H9 (cell line): ENCODE measurements at regions not wholly inside any gene's neighbourhood (a gene's known extent, or its start where the extent isn't known, plus 50 kb on each side); places are given as distances from the start of the nearest gene placed in this dataset.
"Not testable (repeated sequence)": the region's sequence is repeated elsewhere in the genome, so short reads cannot be mapped to it uniquely, and the experiment has no call there.

Experiments
- DNase-seq: peaks from one replicate; pipeline ENCODE4 v3.0.0-alpha.2; 2017
- H2AFZ ChIP-seq: one replicate; pipeline ENCODE4 v1.6.1; 2013; ENCODE audit warnings: mild to moderate bottlenecking, low read length, control low read depth, moderate library complexity
- H2AK5ac ChIP-seq: 2 replicates; pipeline ENCODE4 v1.6.1; 2013; ENCODE audit warnings: low read length, control low read depth, mixed read lengths; ENCODE audit not compliant: insufficient read length
- H2BK120ac ChIP-seq: one replicate; pipeline ENCODE4 v1.6.1; 2013; ENCODE audit warnings: low read depth, mild to moderate bottlenecking, low read length, control low read depth, inconsistent platforms; ENCODE audit not compliant: poor library complexity, severe bottlenecking
- H2BK12ac ChIP-seq: 2 replicates; pipeline ENCODE4 v1.6.1; 2013; ENCODE audit warnings: low read length, control low read depth, mixed read lengths, low read depth; ENCODE audit not compliant: insufficient read length
- H2BK15ac ChIP-seq: 2 replicates; pipeline ENCODE4 v1.6.1; 2013; ENCODE audit warnings: low read depth, low read length, control low read depth
- H2BK20ac ChIP-seq: one replicate; pipeline ENCODE4 v1.6.1; 2013; ENCODE audit warnings: low read depth, mild to moderate bottlenecking, low read length, control low read depth, inconsistent platforms; ENCODE audit not compliant: poor library complexity, severe bottlenecking
- H2BK5ac ChIP-seq: 2 replicates; pipeline ENCODE4 v1.6.1; 2013; ENCODE audit warnings: low read length, control low read depth, mixed read lengths; ENCODE audit not compliant: insufficient read length
- H3K14ac ChIP-seq: 2 replicates; pipeline ENCODE4 v1.6.1; 2013; ENCODE audit warnings: low read length, control low read depth; ENCODE audit not compliant: insufficient read depth
- H3K18ac ChIP-seq: 2 replicates; pipeline ENCODE4 v1.6.1; 2013; ENCODE audit warnings: low read depth, mild to moderate bottlenecking, mixed read lengths, low read length, control low read depth; ENCODE audit not compliant: insufficient read length
- H3K23ac ChIP-seq: 2 replicates; pipeline ENCODE4 v1.6.1; 2013; ENCODE audit warnings: low read length, control low read depth, mixed read lengths, low read depth; ENCODE audit not compliant: insufficient read length
- H3K23me2 ChIP-seq: 2 replicates; pipeline ENCODE4 v1.6.1; 2013; ENCODE audit warnings: low read depth, mild to moderate bottlenecking, mixed read lengths, low read length, control low read depth; ENCODE audit not compliant: insufficient read length, poor library complexity, severe bottlenecking
- H3K27ac ChIP-seq: 2 replicates; pipeline ENCODE4 v1.5.1; 2013; ENCODE audit warnings: low read length, control low read depth, mixed read lengths, low read depth; ENCODE audit not compliant: insufficient read length
- H3K27me3 ChIP-seq: 2 replicates; pipeline ENCODE4 v1.6.1; 2013; ENCODE audit warnings: low read length, control low read depth, inconsistent platforms; ENCODE audit not compliant: insufficient read depth
- H3K4ac ChIP-seq: 2 replicates; pipeline ENCODE4 v1.6.1; 2013; ENCODE audit warnings: low read depth, mild to moderate bottlenecking, control low read depth, inconsistent platforms, low read length, moderate library complexity
- H3K4me1 ChIP-seq: 2 replicates; pipeline ENCODE4 v1.6.1; 2013; ENCODE audit warnings: low read length, control low read depth, inconsistent platforms; ENCODE audit not compliant: insufficient read depth
- H3K4me2 ChIP-seq: 2 replicates; pipeline ENCODE4 v1.6.1; 2013; ENCODE audit warnings: low read length, control low read depth, mixed read lengths; ENCODE audit not compliant: insufficient read length, insufficient read depth
- H3K56ac ChIP-seq: 2 replicates; pipeline ENCODE4 v1.6.1; 2013; ENCODE audit warnings: low read depth, mild to moderate bottlenecking, mixed read lengths, low read length, control low read depth; ENCODE audit not compliant: insufficient read length
- H3K79me1 ChIP-seq: 2 replicates; pipeline ENCODE4 v1.6.1; 2013; ENCODE audit warnings: low read depth, mild to moderate bottlenecking, moderate library complexity, low read length, control low read depth, inconsistent platforms; ENCODE audit not compliant: insufficient read depth, poor library complexity, severe bottlenecking
- H3K79me2 ChIP-seq: 2 replicates; pipeline ENCODE4 v1.6.1; 2013; ENCODE audit warnings: low read length, control low read depth, inconsistent platforms; ENCODE audit not compliant: insufficient read depth
- H3K9ac ChIP-seq: 2 replicates; pipeline ENCODE4 v1.6.1; 2013; ENCODE audit warnings: low read length, control low read depth, mixed read lengths; ENCODE audit not compliant: insufficient read length; ENCODE audit errors: extremely low read depth
- H3K9me3 ChIP-seq: one replicate; pipeline ENCODE4 v1.6.1; 2013; ENCODE audit warnings: low read depth, low read length, inconsistent platforms; ENCODE audit not compliant: control insufficient read depth
- H3T11ph ChIP-seq: one replicate; pipeline ENCODE4 v1.6.1; 2013; ENCODE audit warnings: mild to moderate bottlenecking, low read length, control low read depth, inconsistent platforms
- H4K20me1 ChIP-seq: one replicate; pipeline ENCODE4 v1.6.1; 2013; ENCODE audit not compliant: control insufficient read depth, insufficient read length, insufficient read depth
- H4K5ac ChIP-seq: 2 replicates; pipeline ENCODE4 v1.6.1; 2013; ENCODE audit warnings: low read depth, mild to moderate bottlenecking, mixed read lengths, low read length, control low read depth; ENCODE audit not compliant: insufficient read length
- H4K8ac ChIP-seq: replicated peaks from 2 replicates; pipeline ENCODE4 v1.6.1; 2013; ENCODE audit warnings: low read length, control low read depth, mixed read lengths, low read depth; ENCODE audit not compliant: insufficient read length
- H4K91ac ChIP-seq: 2 replicates; pipeline ENCODE4 v1.6.1; 2013; ENCODE audit warnings: low read depth, mild to moderate bottlenecking, moderate library complexity, mixed read lengths, low read length, control low read depth; ENCODE audit not compliant: insufficient read length
- H3K27ac Mint-ChIP-seq, 3 experiments: 2 replicates in 2 of 3; 3 replicates in 1 of 3; pipeline ENCODE4 v1.8.0; 2020 to 2021; ENCODE audit warnings: mixed read lengths in 3 of 3, mild to moderate bottlenecking in 1 of 3, moderate library complexity in 1 of 3
- H3K27me3 Mint-ChIP-seq: 2 replicates; pipeline ENCODE4 v1.8.0; 2021; ENCODE audit warnings: low read depth, mild to moderate bottlenecking, moderate library complexity, mixed read lengths
- H3K36me3 Mint-ChIP-seq, 3 experiments: 2 replicates in 2 of 3; 3 replicates in 1 of 3; pipeline ENCODE4 v1.8.0; 2020 to 2021; ENCODE audit warnings: low read depth in 3 of 3, mixed read lengths in 3 of 3; ENCODE audit not compliant: insufficient read depth in 1 of 3
- H3K4me1 Mint-ChIP-seq, 2 experiments: 2 replicates each; pipeline ENCODE4 v1.8.0; 2020; ENCODE audit warnings: mixed read lengths in 2 of 2
- H3K4me3 Mint-ChIP-seq, 2 experiments: 2 replicates in 1 of 2; 3 replicates in 1 of 2; pipeline ENCODE4 v1.8.0; 2020 to 2021; ENCODE audit warnings: mild to moderate bottlenecking in 2 of 2, mixed read lengths in 2 of 2, moderate library complexity in 1 of 2
- H3K9me3 Mint-ChIP-seq, 2 experiments: 2 replicates in 1 of 2; 3 replicates in 1 of 2; pipeline ENCODE4 v1.8.0; 2020; ENCODE audit warnings: mild to moderate bottlenecking in 2 of 2, mixed read lengths in 2 of 2, moderate library complexity in 1 of 2
- CTCF ChIP-seq: fragments of 200-600 bp; sonication (generic); conservative IDR thresholded peaks from 3 replicates; pipeline ENCODE4 v1.8.0; 2021; ENCODE audit warnings: antibody characterized with exemption, mild to moderate bottlenecking
- WGBS: extraction: QIAGEN DNeasy Blood & Tissue Kit; methylation state at CpG from one replicate; pipeline ENCODE4 v1.1.7; 2013; ENCODE audit warnings: missing lambda C conversion rate, low lambda C conversion rate, mixed read lengths; ENCODE audit not compliant: insufficient read length; ENCODE audit errors: extremely low coverage; 5-methylcytosine and 5-hydroxymethylcytosine counted together

GRCh38 chr3:173287361-173287760 lies 110.2 kb upstream of the NLGN1 start:
- H2BK5ac ChIP-seq: no peak overlapping the region
- no peak overlapping the region for H3K4me3 Mint-ChIP-seq
- H4K8ac ChIP-seq: no peak overlapping the region
- no peak overlapping the region for H4K5ac ChIP-seq
- H3K4me2 ChIP-seq: no peak overlapping the region
- H3K18ac ChIP-seq: no peak overlapping the region
- no peak overlapping the region for H3K4ac ChIP-seq
- H2BK15ac ChIP-seq: no peak overlapping the region
- no peak overlapping the region for H3K27ac ChIP-seq
- no peak overlapping the region for H4K91ac ChIP-seq
- H3K27me3 Mint-ChIP-seq: no peaks in the 10 kb centered on the region
- no peak for DNase-seq
- no peak overlapping the region for H2AK5ac ChIP-seq
- H2AFZ ChIP-seq: no peak overlapping the region
- no CpG with 5 or more reads among the region's 3 CpGs for WGBS
- no peaks in the 10 kb centered on the region for H3K79me2 ChIP-seq
- no peaks in the 10 kb centered on the region for H3K9me3 ChIP-seq
- no peak overlapping the region for H3K14ac ChIP-seq
- H3K4me1 ChIP-seq: no peaks in the 10 kb centered on the region
- H4K20me1 ChIP-seq: no peaks in the 10 kb centered on the region
- H3K56ac ChIP-seq: no peak overlapping the region
- no peak overlapping the region for H3T11ph ChIP-seq
- peaks cover 3 to 12% (median 11%) of the 10 kb centered on the region in 3 experiments; a peak in 6 of 7 replicates for H3K36me3 Mint-ChIP-seq
- no peaks in the 10 kb centered on the region for H3K27me3 ChIP-seq
- no peak for TF ChIP-seq CTCF
- peaks cover 12% of the 10 kb centered on the region in 2 experiments for H3K9me3 Mint-ChIP-seq
- H3K4me1 Mint-ChIP-seq: peaks cover 17 to 23% of the 10 kb centered on the region in 2 experiments
- H3K9ac ChIP-seq: no peak overlapping the region
- H2BK120ac ChIP-seq: no peak overlapping the region
- H3K23ac ChIP-seq: no peak overlapping the region
- no peaks in the 10 kb centered on the region for H3K79me1 ChIP-seq
- no peaks in the 10 kb centered on the region for H3K23me2 ChIP-seq
- H2BK12ac ChIP-seq: no peak overlapping the region
- H2BK20ac ChIP-seq: no peak overlapping the region
- peak overlapping the region in 1 of 3 experiments; percentile 50; a peak in 1 of 7 replicates for H3K27ac Mint-ChIP-seq

GRCh38 chr3:173286507-173286906 lies 111.0 kb upstream of the NLGN1 start:
- not testable (repeated sequence) for H4K5ac ChIP-seq, H3K27me3 ChIP-seq, H3K9ac ChIP-seq, H2BK12ac ChIP-seq, H4K91ac ChIP-seq, H2AFZ ChIP-seq, DNase-seq, H3K27ac ChIP-seq, H3K4me2 ChIP-seq, H3K56ac ChIP-seq, H3K23me2 ChIP-seq, H4K8ac ChIP-seq, H3K4ac ChIP-seq, H3K4me1 ChIP-seq, H3T11ph ChIP-seq, H2BK15ac ChIP-seq, H3K4me3 Mint-ChIP-seq, H3K79me1 ChIP-seq, H2AK5ac ChIP-seq, H4K20me1 ChIP-seq, H3K23ac ChIP-seq, H2BK5ac ChIP-seq, H3K79me2 ChIP-seq, H3K18ac ChIP-seq, H2BK120ac ChIP-seq, H2BK20ac ChIP-seq, H3K14ac ChIP-seq, H3K27me3 Mint-ChIP-seq, H3K27ac Mint-ChIP-seq, H3K9me3 ChIP-seq
- WGBS: no CpG with 5 or more reads among the region's 12 CpGs
- peaks cover 3 to 12% (median 11%) of the 10 kb centered on the region in 3 experiments; a peak in 6 of 7 replicates for H3K36me3 Mint-ChIP-seq
- peaks cover 12% of the 10 kb centered on the region in 2 experiments for H3K9me3 Mint-ChIP-seq
- peaks cover 17 to 26% of the 10 kb centered on the region in 2 experiments for H3K4me1 Mint-ChIP-seq
